Suprapubic skin (tissue), 3 donors: ENCODE measurements at regions not wholly inside any gene's neighbourhood (a gene's known extent, or its start where the extent isn't known, plus 50 kb on each side); places are given as distances from the start of the nearest gene placed in this dataset.

ENCODE experiments used
- CTCF ChIP-seq, 2 donors: fragments of 200-600 bp in 1 of 2; fragments of 450-650 bp in 1 of 2; sonication (generic) in 1 of 2; IDR thresholded peaks; one replicate each; pipeline ENCODE4 v1.5.1; 2016 to 2019; ENCODE audit warnings: antibody characterized with exemption in 2 of 2, mild to moderate bottlenecking in 1 of 2, moderate library complexity in 1 of 2
- POLR2AphosphoS5 ChIP-seq, 3 donors: sonication (generic); formaldehyde crosslinking; IDR thresholded peaks; one replicate each; pipeline ENCODE4 v1.6.1; 2017; ENCODE audit warnings: antibody characterized with exemption in 3 of 3

DNA sequence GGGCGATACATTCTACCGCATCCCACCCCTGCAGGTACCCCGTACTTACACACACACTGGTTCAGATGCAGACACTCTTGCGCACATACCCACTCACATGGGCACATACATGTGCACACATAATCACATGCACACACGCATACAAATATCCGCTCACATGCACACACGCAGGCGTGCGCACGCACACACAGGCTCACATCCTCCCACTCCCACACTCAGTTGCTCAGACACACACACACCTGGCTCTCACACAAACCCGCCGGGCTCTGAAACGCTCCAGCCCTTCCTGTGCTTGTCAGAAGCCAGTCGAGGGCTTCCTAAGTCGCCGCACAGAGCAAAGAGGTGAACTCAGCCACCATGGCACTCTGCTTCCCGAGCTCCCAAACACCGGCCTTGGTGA lies 164.5 kb downstream of the CRYBB2 start:
- TF ChIP-seq CTCF (IDR thresholded peaks at IDR 0.05), result no peak
- TF ChIP-seq POLR2AphosphoS5 (IDR thresholded peaks at IDR 0.05), result no peak
